C4-2B (cell line): ENCODE measurements at regions not wholly inside any gene's neighbourhood (a gene's known extent, or its start where the extent isn't known, plus 50 kb on each side); places are given as distances from the start of the nearest gene placed in this dataset.

Experiments
- ZFX ChIP-seq: fragments of 450-650 bp; IDR thresholded peaks from 2 replicates; pipeline ENCODE4 v1.6.1; 2017
- TF ChIP-seq, protein P1 (sequence below): fragments of 450-650 bp; conservative IDR thresholded peaks from 2 replicates; pipeline ENCODE4 v1.5.1; 2017; ENCODE audit warnings: mild to moderate bottlenecking

DNA sequence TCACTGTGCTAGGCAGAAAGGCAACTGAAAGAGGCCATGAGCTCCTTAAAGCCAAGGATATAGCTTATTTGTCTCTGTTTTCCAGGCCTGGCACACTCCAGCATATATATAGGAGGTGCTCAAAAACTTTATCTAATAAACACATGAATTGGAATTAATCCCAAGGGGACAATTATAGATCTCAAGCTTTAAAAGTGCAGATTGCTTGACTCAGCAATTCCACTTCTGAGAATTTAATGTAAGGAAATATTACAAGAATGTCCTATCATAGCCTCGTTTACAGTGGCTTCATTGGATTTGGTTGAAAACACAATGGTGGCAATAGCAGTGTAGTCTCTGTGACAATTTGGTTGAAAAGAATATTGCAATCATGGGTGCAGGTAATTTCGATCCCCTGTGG is 267.3 kb downstream of the SHQ1 start:
- TF ChIP-seq, protein P1, sequence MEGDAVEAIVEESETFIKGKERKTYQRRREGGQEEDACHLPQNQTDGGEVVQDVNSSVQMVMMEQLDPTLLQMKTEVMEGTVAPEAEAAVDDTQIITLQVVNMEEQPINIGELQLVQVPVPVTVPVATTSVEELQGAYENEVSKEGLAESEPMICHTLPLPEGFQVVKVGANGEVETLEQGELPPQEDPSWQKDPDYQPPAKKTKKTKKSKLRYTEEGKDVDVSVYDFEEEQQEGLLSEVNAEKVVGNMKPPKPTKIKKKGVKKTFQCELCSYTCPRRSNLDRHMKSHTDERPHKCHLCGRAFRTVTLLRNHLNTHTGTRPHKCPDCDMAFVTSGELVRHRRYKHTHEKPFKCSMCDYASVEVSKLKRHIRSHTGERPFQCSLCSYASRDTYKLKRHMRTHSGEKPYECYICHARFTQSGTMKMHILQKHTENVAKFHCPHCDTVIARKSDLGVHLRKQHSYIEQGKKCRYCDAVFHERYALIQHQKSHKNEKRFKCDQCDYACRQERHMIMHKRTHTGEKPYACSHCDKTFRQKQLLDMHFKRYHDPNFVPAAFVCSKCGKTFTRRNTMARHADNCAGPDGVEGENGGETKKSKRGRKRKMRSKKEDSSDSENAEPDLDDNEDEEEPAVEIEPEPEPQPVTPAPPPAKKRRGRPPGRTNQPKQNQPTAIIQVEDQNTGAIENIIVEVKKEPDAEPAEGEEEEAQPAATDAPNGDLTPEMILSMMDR = no peak
- TF ChIP-seq ZFX = no peak
